GM18867 (cell line): ENCODE measurements at regions not wholly inside any gene's neighbourhood (a gene's known extent, or its start where the extent isn't known, plus 50 kb on each side); places are given as distances from the start of the nearest gene placed in this dataset.

Source experiments
- ATAC-seq: cut with Tn5 transposase; IDR thresholded peaks from one replicate; pipeline ENCODE4 v1.9.1; 2021; ENCODE audit warnings: mild to moderate bottlenecking, moderate library complexity; ENCODE audit not compliant: unreplicated experiment

DNA sequence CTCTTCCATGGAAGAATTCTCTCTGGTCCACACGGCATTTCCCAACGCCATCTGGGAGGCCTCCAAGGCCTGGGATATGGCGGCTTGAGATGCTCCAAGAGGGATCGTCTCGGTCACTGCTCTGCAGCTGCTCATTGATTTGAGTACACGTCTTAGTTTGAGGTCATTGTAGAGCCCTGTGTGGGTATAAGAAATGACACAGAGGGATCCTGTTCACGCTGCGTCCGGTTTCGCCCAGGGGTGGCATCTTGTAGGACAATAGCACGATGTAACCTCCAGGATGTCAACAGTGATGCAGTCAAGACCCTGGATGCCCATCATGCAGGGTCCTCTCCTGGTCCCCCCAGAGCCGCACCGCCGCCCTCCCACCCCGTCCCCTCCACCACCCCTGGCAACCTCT is 564.6 kb downstream of the BRD1 start:
- no peak for ATAC-seq

DNA sequence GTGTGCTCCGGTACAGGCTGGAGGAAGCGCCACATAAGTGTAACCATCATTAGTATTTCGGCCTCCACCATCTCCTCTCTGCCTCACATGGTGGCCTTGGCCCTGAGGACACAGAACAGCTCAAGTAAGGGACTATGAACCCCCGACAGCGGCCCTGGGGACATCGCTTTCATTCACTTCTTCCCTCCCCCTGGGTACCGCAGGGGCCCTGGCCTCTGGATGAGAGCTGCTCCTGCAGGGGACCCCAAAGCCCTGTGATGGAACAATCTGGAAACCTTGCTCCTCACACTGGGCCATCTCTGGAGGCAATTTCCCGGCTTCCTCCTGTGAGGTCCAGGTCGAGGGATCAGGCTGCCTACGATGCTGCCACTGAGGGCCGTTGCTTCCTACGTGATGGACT is 565.5 kb downstream of the BRD1 start:
- ATAC-seq, result no peak

DNA sequence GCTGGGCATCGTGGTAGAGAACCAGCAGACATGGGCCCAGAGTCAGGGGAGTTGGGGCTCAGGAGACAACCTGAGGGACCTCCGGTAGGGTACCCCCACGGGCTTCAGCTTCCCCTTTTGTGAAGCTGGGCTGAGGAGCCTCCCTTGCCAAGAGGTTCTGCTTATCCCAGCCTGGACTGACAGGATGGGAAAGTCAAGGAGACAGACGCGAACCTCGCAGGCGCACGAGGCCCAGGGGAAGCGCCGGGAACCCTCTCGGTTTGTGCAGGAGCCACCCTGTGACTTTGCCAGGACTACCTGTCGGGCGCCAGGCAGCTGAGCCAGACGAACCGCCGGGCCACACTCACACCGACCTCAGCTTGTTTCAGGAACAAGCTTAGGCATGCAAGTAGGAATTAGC is 566.1 kb downstream of the BRD1 start:
- ATAC-seq, result no peak

DNA sequence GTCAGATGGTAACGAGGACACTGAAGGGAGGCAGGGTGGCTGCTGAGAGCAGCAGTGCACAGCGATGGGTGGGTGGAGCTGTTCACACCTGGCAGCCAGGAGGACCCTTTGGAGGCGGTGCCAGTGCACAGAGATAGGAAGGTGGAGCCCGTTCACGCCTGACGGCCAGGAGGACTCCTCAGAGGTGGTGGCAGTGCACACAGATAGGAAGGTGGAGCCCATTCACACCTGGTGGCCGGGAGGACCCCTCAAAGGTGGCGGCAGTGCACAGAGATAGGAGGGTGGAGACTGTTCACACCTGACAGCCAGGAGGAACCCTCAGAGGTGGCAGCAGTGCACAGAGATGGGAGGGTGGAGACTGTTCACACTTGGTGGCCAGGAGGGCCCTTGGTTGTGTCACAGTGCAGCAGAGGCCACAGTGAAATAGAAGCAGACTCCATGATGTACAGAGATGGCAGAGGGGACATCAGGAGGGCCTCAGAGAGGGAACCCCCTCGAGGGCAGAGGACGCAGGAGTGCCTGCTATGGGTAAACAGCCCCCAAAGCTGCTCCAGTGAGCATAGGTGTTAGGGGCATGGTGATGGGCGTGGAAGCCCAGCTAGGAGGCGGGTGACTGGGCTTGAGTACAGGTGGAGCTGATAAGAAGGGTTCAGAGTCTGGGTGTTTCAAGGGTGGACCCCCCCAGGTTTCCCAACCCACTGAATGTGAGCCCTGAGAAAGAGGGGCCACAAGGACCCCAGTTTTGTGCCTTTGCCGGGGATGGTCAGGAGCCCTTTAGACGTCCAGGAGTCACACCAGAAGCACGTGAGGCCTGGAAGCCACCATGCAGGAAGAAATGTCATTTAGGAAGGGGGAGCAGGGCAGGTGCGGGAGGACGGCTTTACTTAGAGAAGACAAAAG is 566.7 kb downstream of the BRD1 start:
- no peak for ATAC-seq

DNA sequence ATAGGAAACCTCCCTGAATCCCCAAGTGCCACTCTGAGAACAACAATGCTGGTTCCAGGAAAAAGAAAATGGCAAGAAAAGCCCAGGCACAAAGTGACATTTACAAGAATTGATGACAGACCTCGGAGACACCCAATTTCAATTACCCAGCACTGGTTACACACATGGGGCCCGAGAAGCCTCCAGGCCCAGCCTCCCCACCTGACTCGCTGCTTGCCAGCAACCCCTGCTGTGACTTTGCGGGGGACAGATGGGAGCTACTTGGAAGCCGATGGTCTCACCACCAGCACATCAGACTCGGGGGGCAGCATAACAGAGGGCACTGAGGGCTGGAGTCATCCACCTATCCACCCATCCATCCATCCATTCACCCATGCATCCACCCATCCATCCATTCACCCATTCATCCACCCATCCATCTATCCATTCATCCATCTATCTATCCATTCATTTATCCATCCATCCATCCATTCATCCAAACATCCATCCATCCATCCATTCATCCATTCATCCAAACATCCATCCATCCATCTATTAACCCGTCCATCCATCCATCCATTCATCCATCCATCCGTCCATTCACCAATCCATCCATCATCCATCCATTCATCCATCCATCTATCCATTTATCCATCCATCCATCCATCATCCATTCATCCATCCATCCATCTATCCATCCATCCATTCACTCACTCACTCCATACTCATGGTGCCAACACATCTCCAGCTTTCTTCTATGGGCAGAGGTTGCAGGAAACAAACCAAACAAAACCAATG is 567.6 kb downstream of the BRD1 start:
- no peak for ATAC-seq

DNA sequence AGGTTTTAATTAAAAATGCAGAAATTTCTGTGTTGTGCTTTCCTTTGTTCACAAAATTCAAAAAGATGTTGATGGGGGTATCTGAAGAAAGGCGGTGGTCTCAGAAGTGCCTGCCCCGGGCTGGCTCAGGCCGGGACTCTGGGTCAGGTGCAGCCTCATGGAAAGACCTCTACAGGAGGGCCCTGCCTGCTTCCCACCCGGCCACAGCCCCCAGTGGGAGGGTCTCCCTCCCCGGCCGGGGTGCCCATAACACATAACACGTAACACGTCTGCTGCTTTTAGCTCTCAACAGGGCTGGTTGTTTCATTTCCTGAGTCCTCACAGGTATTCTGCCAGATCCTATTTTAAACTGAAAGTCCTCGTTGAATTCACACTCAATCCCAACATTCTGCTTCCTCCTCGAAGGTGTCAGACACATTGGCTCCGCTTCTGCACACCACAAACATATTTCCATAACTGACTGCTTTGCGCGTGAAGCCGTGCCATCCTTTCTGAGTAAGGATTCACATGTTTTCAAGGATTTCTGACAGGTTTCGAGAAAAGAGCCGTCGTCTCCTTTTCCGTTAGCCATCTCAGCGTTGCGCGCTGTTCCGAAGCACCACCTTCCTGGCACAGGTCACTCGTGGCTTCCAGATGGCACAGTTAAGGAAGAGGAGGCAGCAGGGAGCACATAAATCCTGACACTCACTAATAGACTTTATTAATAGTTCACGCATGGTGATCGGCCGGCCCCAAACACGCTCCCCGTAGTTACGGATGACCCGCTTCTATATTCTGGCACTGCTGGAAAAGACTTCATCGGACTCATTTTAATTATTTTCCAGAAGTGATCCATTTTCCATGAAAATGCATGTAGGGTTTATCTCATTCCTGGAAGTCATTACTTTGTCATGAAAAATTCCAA is 569.3 kb downstream of the BRD1 start:
- ATAC-seq, result no peak

DNA sequence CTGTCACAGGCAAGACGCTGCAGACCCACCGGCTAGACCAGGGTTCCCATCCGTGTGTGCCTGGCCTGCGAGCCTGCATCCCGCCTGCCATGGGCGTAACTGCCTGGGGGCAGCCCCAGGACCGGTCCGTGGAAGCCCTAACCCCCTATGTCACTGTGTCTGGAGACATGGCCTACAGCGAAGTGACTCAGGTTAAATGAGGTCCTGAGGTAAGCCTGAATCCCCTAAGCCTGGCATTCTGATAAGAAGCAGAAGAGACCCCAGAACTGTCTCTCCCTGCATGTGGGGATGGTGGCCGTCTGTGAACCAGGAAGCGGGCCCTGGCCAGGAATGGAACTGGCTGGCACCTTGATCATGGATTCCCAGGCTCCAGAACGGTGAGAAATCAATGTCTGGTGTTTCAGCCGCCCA is 570.1 kb downstream of the BRD1 start:
- ATAC-seq, result no peak

DNA sequence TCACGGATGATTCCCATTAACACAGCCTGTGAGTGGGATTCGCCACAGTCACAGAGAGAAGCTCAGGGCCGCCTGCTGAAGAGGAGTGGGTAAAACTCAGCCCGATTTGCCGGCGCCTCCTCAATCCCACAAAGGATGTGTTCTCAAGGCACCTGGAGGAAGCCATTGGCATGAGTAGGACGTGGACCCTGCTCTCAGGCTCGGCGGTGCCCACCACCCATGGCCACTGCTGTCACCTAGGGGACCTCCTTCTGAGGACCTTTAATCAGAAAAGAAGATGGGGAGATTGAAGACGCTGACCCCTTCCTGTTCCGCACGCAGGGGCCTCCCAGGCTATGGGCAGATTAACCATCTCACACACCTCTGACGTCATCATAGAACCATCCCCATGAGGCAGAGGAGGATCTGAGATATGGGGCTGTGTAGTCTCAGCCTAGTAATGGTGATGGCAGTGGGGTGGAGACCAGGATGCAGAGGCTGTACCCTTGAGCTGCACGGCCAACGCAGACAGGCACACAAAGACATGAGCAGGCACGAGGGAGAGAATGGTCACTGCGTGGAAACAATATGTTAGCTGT is 571.8 kb downstream of the BRD1 start:
- ATAC-seq, result no peak

DNA sequence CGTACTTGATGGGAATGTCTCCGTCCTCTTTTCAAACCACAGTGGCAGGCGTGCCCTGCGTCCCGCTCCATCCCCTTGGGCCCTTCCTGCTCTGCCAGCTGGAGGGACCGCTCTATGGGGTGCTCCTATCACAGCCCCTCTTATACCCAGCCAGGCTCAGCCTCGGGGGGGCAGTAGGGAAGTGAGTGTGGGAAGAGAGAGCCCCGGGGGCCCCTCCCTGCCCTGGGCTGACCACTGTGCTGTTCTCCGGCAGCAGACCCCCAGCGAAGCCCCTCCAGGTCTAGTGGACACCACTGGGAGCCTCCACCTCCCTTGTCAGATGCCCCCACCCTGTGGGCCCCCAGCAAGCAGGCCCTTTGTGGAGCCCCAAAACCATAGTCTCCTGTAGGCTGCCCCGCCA is 572.5 kb downstream of the BRD1 start:
- no peak for ATAC-seq

DNA sequence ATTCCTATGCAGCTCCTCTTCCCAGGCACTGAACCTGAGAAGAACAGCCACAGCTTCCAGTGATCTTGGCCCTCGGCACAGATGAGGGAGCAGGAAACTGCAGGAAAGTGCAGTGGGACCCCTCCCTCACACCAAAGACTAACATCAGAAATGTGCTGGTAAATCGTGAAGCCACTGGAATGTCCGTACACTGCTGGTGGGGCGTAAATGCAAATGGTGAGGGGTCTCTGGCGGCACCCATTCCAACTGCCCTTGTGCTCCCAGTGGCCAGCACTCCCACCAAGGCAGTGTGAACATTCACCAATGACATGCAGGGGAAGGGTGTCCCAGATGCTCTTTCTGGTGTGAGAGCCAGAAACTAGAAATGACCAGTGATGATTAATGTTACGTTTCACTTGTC is 574.0 kb downstream of the BRD1 start:
- ATAC-seq, result no peak

DNA sequence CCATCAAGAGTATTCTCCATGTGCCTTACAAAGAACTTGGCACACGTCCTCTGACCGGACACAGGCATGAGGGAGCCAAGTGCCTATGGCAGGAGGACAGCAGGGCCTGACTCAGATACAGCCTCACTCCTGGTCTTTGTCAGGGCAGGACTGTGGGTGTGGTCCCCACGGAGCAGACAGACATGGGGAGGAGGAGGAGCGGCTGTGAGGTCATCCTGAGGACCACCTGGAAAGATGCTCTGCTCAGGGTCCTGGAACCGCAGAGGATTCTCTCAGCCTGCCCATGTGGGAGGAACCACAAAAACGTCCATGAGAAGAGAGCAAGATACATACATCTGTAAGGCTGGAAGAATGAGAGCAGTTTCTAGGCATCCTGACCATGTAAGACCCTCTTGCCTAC is 576.3 kb downstream of the BRD1 start:
- ATAC-seq, result no peak

DNA sequence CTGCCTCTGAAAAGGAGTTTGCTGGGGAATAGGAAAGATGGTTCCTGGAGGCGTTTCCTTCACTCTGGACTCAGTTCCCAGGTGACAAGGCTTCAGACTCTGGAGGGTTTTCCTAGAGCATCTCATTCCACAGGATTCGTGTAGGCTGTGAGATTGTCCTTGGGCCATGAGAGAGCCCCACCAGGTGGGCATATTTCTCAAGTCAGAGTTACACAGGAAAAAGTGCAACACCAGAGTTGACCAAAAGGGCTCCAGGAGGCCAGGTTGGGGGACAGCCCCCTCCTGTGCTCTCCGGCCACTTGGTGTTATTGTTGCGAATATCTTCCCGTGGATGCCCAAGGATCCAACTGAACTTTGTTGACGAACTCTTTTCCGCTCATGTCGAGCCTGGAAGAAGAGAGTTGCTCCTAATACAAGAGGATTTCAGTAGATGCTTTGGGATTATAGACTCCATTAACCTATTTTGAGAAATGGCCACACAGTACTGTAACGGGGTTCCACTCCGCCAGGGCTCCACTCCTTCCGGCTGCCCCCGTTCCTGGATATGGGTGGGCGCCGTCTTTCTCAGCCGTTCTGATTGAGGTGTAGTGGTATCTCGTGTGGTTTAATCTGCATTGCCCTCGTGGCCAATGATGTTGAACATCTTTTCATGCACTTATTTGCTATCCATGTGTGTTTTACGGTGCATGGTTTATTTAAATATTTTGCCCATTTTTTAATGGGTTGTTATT is 580.3 kb downstream of the BRD1 start:
- ATAC-seq, result no peak

DNA sequence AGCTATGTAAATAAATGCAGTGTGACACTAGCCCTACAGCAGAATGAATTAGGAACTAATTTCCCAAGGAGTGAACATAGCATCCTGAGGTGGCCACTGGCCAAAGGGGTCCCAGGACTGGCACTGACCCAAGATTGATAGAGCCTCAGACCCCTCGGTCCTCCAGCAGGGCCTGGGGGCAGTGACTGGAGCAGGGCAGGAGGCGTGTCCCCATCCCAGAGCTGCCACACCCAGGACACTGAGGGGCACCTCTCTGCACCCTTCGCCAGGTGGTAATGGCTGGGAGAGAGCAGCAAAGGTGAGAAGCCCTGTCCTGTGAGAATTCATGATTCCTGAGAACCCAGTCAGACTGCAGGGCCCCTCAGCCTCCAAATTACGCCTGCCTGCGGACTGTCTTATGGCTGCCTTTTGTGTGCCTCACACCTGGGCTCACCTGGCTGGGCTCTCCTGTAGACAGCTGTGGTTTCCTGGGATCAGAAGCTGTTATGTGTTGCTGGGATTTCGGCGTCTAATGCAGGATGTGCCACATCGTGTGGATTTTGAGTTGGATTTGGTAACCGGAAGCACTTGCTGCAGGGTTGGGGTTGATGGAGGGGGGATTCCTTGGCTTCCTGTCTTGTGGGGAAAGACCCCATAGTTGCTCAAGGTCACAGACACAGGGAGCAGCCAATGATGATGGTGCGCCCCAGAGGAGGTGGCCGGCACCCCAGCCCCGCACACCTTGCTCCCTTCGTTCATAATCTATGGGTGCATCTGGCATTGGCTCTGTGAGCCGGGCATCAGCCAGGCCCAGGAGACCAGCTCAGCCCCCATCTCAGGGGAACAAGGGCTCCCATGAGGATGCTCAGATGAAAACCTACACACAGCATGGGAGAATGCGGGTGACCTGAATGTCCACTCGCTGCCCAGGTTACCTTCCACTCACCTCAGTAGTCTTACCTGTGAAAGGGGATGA is 582.9 kb downstream of the BRD1 start:
- ATAC-seq, result no peak

DNA sequence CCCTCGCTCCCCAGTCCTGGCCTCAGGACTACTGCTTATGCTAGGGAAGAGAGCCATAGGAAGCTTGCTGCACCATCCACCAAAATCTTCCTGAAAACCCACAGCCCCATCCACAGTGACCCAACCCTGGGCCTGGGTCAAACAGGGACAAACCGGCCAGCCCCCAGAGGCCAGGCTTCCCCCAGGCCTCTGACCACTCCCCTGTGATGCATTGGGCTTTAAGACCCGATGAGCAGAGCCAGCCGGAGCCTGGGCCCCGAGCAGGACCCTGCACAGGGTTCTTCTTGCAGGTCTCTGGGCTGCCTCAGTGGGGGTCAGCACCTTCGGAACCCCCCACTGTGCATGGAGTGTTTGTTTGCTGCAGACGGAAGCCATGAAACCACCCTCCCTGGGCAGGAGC is 583.7 kb downstream of the BRD1 start:
- no peak for ATAC-seq

DNA sequence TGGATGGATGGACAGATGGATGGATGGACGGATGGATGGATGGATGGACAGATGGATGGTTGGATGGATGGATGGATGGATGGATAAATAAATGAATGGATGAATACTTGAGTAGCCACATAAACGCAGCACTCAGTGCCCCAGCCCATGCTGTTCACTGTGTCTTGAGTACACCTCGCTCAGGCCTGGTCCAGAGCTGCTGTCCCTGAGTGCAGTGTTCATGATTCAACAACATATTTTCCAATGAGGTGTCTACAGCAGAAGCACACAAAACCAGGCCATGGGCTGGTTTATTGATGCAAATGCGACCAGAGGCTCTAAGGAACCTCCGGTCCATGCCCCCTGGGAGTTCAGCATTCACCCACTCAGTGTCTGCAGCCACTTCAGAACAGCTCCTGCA is 584.3 kb downstream of the BRD1 start:
- ATAC-seq, result no peak

DNA sequence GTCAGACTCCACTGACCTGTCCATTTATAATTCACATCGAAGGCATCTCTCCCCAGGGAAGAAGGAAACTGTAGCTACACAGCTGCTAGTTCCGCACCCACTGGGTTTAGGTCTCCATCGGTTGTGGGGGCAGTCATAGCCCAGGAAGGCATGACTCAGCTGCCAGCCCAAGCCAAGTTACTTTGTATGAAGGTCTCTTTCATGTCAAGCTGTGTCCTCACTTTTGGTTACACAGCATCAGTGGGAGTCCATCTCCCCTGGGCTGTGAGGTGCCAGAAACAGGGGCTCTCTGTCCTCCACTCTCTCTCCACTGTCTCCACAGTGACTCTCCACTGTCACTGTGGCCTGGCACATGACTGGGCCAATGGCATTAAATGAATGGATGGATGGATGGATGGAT is 585.2 kb downstream of the BRD1 start:
- no peak for ATAC-seq

DNA sequence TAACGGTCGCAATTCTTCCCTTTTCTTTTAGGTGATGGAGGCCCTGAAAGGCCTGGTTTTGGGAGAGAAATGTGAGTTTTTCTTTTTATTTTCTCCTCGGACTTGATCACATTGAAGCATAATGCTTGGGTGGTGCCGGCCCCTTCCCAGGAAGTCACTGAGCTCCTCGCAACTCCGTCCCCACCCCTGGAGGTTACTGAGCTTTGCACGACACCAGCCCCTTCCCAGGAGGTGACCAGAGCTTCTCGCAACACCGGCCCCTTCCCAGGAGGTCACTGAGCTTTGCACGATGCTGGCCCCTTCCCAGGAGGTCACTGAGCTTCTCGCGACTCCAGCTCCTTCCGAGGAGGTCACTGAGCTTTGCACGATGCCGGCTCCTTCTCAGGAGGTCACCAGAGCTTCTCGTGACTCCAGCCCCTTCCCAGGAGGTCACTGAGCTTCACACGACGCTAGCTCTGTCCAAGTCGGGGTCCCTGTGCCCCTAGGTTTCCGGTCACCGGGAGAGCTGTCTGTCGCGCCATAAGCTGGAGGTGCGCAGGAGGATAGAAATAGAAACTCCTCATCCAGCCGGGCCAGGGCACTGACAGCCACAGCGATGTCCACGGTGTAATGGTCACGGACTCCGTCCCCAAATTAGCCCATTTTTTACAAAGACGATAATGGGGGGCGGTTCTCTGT is 586.4 kb downstream of the BRD1 start:
- no peak for ATAC-seq

DNA sequence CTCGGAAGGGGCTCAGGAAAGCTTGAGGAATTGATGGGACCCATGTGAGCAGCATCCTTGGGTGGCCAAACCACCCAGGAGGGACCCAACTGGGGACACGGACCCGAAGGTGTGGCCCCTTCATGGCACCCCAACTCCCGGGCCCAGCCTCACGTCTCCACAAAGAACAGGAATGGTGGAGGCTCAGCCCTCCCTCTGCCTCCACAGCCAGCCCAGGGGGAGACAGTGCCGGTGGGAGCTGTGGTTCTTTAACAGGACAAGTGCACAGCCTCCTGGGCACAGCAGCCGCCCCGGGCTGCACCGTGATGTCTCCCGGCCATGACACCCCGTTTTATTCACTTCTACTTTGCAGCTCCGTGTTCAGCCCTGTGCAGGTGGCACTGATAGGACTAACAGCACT is 587.2 kb downstream of the BRD1 start:
- no peak for ATAC-seq

DNA sequence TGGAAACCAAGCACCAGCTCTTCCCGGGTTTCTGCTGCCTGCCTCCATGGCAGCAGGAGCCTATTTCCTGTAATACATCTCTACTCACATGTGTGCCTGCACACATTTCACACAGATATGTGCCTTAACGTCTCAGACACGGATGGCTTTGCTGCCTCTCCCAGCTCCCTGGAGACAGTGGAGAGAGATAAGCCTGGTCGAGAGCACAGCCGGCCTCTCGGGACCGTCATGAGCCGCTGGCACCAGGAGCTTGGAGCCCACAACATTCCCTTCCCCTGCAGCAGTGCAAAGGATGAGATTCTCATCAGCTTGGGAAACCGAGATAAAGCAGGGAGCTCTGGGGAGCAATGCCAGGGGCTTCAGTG is 587.7 kb downstream of the BRD1 start:
- ATAC-seq, result no peak
